ENCODE measurements at regions not wholly inside any gene's neighbourhood (a gene's known extent, or its start where the extent isn't known, plus 50 kb on each side); places are given as distances from the start of the nearest gene placed in this dataset.

DNA sequence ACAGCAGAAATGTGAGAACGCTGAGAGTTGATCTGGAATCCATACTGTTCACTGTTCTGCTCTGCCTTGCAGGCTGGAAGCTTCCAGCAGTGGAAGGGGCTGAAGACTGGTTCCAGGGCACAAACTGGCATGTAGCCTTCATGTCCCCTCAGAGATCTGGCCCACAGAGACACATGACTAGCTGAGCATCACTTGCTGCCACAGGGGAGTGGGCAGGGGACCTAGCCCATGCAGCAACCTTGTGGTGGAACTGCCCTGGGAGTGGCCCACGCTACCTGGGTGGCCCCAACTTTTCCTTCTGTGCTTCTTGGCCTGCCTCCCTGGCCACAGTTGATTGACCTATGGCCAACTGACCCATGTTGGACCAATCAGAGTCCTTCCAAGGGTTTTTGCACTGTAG, 98.1 kb downstream of the TPRA1 start:
- peaks cover 44% of the 10 kb centered on the region for H3K9me3 Mint-ChIP-seq
- DNase-seq (ENCODE audit: low spot score) (no peak), ATAC-seq (no peak)
- TF ChIP-seq, protein P1, sequence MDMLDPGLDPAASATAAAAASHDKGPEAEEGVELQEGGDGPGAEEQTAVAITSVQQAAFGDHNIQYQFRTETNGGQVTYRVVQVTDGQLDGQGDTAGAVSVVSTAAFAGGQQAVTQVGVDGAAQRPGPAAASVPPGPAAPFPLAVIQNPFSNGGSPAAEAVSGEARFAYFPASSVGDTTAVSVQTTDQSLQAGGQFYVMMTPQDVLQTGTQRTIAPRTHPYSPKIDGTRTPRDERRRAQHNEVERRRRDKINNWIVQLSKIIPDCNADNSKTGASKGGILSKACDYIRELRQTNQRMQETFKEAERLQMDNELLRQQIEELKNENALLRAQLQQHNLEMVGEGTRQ (CRISPR knock-in tag; IDR thresholded peaks at IDR 0.05), result no peak
- no peak for TF ChIP-seq ZNF263 (CRISPR knock-in tag; IDR thresholded peaks at IDR 0.05; ENCODE audit: low read depth)
- TF ChIP-seq, protein P2, sequence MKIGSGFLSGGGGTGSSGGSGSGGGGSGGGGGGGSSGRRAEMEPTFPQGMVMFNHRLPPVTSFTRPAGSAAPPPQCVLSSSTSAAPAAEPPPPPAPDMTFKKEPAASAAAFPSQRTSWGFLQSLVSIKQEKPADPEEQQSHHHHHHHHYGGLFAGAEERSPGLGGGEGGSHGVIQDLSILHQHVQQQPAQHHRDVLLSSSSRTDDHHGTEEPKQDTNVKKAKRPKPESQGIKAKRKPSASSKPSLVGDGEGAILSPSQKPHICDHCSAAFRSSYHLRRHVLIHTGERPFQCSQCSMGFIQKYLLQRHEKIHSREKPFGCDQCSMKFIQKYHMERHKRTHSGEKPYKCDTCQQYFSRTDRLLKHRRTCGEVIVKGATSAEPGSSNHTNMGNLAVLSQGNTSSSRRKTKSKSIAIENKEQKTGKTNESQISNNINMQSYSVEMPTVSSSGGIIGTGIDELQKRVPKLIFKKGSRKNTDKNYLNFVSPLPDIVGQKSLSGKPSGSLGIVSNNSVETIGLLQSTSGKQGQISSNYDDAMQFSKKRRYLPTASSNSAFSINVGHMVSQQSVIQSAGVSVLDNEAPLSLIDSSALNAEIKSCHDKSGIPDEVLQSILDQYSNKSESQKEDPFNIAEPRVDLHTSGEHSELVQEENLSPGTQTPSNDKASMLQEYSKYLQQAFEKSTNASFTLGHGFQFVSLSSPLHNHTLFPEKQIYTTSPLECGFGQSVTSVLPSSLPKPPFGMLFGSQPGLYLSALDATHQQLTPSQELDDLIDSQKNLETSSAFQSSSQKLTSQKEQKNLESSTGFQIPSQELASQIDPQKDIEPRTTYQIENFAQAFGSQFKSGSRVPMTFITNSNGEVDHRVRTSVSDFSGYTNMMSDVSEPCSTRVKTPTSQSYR (CRISPR knock-in tag; IDR thresholded peaks at IDR 0.05), result no peak
- no peak for TF ChIP-seq JAZF1 (CRISPR knock-in tag; IDR thresholded peaks at IDR 0.05)
- TF ChIP-seq CREB1 (CRISPR knock-in tag; IDR thresholded peaks at IDR 0.05), result no peak
- TF ChIP-seq NR1H2 (CRISPR knock-in tag; IDR thresholded peaks at IDR 0.05), result no peak
- TF ChIP-seq, protein P3, sequence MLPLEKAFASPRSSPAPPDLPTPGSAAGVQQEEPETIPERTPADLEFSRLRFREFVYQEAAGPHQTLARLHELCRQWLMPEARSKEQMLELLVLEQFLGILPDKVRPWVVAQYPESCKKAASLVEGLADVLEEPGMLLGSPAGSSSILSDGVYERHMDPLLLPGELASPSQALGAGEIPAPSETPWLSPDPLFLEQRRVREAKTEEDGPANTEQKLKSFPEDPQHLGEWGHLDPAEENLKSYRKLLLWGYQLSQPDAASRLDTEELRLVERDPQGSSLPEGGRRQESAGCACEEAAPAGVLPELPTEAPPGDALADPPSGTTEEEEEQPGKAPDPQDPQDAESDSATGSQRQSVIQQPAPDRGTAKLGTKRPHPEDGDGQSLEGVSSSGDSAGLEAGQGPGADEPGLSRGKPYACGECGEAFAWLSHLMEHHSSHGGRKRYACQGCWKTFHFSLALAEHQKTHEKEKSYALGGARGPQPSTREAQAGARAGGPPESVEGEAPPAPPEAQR (CRISPR knock-in tag; IDR thresholded peaks at IDR 0.05), result no peak
- TF ChIP-seq, protein P4, sequence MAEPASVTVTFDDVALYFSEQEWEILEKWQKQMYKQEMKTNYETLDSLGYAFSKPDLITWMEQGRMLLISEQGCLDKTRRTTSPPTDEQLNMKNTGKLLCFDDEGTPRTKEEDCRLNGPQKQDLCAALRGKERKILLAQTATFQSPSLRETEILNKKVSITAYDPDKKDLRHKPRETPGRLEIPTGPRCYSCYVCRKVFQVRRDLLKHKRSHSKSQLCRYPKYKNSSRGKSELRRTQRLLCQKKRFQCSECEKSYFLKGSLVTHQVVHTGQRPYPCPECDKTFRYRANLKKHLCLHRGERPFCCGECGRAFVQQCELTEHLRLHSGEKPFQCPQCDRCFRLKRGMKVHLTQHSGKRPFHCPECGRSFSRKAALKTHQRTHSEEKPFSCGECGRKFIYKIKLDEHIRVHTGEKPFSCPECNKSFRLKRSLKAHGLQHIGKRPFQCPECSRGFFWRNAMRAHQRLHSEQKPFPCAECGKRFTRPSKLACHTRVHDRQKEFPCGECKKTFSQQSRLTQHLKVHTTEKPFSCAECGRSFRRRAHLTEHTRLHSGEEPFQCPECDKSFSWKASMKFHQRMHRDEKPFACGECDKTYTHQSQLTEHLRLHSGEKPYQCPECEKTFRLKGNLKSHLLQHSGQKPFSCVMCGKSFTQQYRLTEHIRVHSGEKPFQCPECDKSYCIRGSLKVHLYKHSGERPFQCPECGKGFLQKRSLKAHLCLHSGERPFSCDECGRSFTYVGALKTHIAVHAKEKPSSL (CRISPR knock-in tag; conservative IDR thresholded peaks at IDR 0.05), result no peak
- TF ChIP-seq, protein P5, sequence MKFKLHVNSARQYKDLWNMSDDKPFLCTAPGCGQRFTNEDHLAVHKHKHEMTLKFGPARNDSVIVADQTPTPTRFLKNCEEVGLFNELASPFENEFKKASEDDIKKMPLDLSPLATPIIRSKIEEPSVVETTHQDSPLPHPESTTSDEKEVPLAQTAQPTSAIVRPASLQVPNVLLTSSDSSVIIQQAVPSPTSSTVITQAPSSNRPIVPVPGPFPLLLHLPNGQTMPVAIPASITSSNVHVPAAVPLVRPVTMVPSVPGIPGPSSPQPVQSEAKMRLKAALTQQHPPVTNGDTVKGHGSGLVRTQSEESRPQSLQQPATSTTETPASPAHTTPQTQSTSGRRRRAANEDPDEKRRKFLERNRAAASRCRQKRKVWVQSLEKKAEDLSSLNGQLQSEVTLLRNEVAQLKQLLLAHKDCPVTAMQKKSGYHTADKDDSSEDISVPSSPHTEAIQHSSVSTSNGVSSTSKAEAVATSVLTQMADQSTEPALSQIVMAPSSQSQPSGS (CRISPR knock-in tag; IDR thresholded peaks at IDR 0.05; ENCODE audit: borderline replicate concordance, low read depth), result no peak
- TF ChIP-seq HMGA2 (CRISPR knock-in tag; IDR thresholded peaks at IDR 0.05), result no peak
- TF ChIP-seq PRRX2 (CRISPR knock-in tag; IDR thresholded peaks at IDR 0.05), result no peak
- no peak for TF ChIP-seq TEAD1 (CRISPR knock-in tag; IDR thresholded peaks at IDR 0.05)
- TF ChIP-seq, protein P6, sequence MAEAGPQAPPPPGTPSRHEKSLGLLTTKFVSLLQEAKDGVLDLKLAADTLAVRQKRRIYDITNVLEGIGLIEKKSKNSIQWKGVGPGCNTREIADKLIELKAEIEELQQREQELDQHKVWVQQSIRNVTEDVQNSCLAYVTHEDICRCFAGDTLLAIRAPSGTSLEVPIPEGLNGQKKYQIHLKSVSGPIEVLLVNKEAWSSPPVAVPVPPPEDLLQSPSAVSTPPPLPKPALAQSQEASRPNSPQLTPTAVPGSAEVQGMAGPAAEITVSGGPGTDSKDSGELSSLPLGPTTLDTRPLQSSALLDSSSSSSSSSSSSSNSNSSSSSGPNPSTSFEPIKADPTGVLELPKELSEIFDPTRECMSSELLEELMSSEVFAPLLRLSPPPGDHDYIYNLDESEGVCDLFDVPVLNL (CRISPR knock-in tag; IDR thresholded peaks at IDR 0.05; ENCODE audit: borderline replicate concordance, low read depth), result no peak
- H3K4me1 Mint-ChIP-seq, result peaks cover 14% of the 10 kb centered on the region
- POLR2A ChIA-PET, result no interaction called here
- peaks cover 26% of the 10 kb centered on the region for H3K36me3 Mint-ChIP-seq
- no peak overlapping the region for H3K27ac Mint-ChIP-seq
- CTCF ChIA-PET, result no interaction called here
- peaks cover 3% of the 10 kb centered on the region; the same call in 1 of the 2 replicates for H3K27me3 Mint-ChIP-seq (ENCODE audit: low read depth)
- H3K4me3 Mint-ChIP-seq, result no peak overlapping the region

DNA sequence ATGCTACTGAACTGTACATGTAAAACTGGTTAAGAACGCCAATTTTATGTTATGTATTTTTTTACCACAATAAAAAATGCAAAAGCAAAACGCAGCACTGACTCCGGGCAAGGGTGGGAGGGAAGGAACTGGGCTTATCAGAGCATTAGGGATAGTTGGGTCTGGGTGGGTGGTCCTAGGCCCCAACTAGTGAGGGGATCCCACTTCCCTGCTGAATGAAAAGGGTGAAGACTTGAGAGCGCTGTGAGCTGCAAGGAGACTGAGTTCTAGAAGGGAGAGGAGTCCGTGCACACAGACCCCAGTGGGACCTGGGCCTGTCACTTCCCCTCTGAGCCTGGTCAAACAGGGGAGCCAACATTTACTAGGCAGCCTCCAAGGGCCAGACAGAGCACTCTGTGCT, 98.6 kb downstream of the TPRA1 start:
- no peak for TF ChIP-seq NR2C2 (CRISPR knock-in tag; IDR thresholded peaks at IDR 0.05)
- TF ChIP-seq FOXJ3 (CRISPR knock-in tag; IDR thresholded peaks at IDR 0.05; ENCODE audit: borderline replicate concordance), result no peak
- TF ChIP-seq, protein P7, sequence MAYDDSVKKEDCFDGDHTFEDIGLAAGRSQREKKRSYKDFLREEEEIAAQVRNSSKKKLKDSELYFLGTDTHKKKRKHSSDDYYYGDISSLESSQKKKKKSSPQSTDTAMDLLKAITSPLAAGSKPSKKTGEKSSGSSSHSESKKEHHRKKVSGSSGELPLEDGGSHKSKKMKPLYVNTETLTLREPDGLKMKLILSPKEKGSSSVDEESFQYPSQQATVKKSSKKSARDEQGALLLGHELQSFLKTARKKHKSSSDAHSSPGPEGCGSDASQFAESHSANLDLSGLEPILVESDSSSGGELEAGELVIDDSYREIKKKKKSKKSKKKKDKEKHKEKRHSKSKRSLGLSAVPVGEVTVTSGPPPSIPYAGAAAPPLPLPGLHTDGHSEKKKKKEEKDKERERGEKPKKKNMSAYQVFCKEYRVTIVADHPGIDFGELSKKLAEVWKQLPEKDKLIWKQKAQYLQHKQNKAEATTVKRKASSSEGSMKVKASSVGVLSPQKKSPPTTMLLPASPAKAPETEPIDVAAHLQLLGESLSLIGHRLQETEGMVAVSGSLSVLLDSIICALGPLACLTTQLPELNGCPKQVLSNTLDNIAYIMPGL (CRISPR knock-in tag; IDR thresholded peaks at IDR 0.05), result no peak
- TF ChIP-seq, protein P3 (CRISPR knock-in tag; IDR thresholded peaks at IDR 0.05), result no peak
- TF ChIP-seq, protein P8, sequence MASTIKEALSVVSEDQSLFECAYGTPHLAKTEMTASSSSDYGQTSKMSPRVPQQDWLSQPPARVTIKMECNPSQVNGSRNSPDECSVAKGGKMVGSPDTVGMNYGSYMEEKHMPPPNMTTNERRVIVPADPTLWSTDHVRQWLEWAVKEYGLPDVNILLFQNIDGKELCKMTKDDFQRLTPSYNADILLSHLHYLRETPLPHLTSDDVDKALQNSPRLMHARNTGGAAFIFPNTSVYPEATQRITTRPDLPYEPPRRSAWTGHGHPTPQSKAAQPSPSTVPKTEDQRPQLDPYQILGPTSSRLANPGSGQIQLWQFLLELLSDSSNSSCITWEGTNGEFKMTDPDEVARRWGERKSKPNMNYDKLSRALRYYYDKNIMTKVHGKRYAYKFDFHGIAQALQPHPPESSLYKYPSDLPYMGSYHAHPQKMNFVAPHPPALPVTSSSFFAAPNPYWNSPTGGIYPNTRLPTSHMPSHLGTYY (CRISPR knock-in tag; IDR thresholded peaks at IDR 0.05), result no peak
- peaks cover 14% of the 10 kb centered on the region for H3K4me1 Mint-ChIP-seq
- H3K36me3 Mint-ChIP-seq, result peaks cover 26% of the 10 kb centered on the region
- H3K27me3 Mint-ChIP-seq (ENCODE audit: low read depth), result peaks cover 3% of the 10 kb centered on the region; the same call in 1 of the 2 replicates
- no peak overlapping the region for H3K27ac Mint-ChIP-seq
- DNase-seq (ENCODE audit: low spot score) (no peak), ATAC-seq (no peak)
- ChIA-PET CTCF (no interaction called here), POLR2A (no interaction called here)
- no peak overlapping the region for H3K4me3 Mint-ChIP-seq
- H3K9me3 Mint-ChIP-seq, result peaks cover 42% of the 10 kb centered on the region

Measured in WTC11 (cell line).